Renal pelvis (tissue), 1 donor: ENCODE measurements at regions not wholly inside any gene's neighbourhood (a gene's known extent, or its start where the extent isn't known, plus 50 kb on each side); places are given as distances from the start of the nearest gene placed in this dataset.
"Not testable (repeated sequence)": the region's sequence is repeated elsewhere in the genome, so short reads cannot be mapped to it uniquely, and the experiment has no call there.

Experiments used
- DNase-seq: peaks from one replicate; pipeline ENCODE4 v3.0.0-alpha.2; 2013

DNA sequence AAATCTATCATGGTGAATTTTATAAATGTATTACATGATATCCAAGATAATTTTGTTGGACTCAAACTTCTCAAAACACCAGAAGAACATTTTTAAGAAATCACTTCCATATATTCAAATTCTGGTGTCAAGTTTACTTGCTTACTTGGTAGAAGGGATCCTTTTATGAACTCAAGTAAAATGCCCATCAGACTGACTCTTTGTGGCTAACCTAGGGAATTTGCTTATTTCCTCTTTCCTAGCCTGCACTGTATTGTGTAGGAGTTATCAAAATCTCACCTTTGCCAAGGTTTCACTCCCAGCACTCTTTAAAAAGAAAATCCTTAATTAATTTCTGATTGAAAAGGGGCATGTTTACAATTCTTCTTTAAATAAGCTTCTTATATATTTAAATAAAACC is 196.5 kb downstream of the DUSP6 start:
- DNase-seq = no peak

GRCh38 chr12:89154743-89155499 is 197.4 kb downstream of the DUSP6 start:
- no peak for DNase-seq

GRCh38 chr12:89153341-89153740 is 199.0 kb downstream of the DUSP6 start:
- no peak for DNase-seq

GRCh38 chr12:89151536-89151935 is 200.8 kb downstream of the DUSP6 start:
- no peak for DNase-seq

DNA sequence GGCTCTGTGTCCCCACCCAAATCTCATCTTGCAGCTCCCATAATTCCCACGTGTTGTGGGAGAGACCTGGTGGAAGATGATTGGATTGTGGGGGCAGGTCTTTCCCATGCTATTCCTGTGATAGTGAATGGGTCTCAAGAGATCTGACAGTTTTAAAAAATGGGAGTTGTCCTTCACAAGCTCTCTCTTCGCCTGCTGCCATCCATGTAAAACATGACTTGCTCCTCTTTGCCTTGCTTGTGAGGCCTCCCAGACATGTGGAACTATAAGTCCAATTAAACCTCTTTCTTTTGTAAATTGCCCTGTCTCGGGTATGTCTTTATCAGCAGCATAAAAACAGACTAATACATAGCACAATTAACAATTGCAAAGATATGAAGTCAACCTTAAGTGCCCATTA is 201.5 kb downstream of the DUSP6 start:
- DNase-seq = not testable (repeated sequence)

GRCh38 chr12:89140602-89141238 is 211.6 kb downstream of the DUSP6 start:
- no peak for DNase-seq

DNA sequence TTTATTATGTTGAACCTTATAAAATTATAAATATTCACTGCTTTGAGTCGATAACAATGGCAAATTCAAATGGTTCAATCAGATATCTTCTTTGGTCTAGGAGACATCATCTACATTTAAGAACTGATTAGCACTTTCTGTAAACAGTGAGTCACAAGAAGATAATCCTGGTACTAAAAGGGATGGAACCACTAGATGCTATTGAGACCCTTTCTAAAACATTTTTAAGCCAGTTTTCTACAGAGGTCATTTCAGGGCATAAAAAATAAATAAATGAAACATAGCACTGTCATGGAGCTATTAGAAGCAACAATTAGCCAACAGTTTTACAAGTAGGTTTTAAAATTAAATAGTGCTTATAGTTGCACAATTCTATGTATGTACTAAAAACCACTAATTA is 212.2 kb downstream of the DUSP6 start:
- no peak for DNase-seq

DNA sequence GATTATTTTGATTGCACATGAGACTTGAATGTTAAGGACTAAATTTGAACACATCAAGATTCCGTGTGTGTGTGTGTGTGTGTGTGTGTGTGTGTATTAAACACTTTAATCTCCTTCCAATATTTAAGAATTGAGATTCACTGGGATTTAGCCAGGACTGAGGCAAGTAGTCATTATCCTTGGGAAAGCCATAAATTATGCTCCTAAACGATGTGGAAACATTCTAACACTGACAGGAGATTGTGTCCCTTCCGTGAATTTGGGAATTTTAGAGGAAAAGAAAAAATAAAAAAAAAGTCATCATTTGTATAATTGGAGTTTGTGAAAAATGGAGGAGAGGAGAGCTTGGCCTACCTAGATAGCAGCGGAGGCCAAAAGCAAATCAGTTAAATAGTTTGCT is 212.9 kb downstream of the DUSP6 start:
- DNase-seq = no peak

DNA sequence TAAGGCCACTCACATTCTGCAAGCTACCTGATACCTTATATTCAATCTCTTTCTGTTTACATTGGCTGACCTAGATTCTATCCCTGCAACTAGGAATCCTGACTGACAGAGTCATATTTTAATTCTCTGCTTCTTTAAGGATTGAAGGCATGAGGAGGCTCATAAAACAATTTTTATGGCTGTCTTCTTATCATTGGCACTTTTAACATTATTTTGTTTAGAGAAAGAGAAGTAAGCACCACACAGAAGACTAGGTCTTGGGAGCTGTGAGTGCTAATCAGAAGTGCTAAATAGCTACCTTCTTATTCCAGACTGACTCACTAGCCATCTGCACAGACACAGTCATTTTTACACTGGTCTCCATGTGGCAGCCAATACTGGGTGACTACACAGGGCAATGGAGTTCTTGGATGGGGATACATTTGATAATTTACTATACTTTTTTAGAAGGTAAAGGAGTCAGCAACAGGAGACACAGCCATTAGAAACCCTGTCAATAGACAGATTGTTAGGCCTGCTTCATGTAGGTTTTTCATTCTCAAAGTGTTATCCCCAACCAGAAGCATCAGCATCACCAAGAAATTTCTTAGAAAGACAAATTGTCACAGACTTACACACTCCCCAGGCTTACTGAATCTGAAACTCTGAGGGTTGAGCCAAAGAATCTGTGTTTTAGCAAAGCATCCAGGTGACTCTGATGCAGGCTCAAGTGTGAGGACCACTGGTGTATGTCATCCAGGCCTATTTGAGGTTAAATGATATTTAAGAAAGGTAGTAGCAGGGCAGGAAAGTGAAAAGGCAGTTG is 214.1 kb downstream of the DUSP6 start:
- DNase-seq = no peak

DNA sequence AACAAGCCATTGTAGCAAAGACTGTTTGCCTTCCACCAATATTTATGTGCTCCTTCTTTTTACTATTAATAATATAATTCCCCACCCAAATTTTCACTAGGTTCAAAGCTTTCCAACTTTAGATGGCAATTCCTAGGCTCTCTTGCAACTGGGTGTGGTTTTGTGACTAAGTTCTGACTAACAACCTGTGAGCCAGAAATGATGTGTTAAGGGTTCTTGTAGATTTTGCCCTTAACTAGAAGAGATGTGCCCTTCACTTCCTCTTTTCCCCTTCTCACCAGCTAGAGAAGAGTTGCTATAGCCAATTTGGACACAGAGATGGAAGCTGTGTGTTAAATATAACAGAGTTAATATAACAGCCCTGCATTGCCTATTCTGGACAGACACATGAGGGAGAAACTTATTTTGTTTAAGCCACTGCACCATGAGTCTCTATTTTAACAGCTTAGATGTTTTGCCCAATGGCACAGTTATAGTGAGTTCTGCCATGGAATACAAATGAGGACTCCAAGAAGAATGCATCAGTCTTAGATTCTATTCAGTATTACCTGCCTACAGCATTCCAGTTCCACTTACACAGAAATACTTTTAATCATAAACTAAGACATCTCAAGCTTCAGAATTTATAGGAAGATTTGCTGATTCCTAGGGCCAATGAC is 216.2 kb downstream of the DUSP6 start:
- no peak for DNase-seq

DNA sequence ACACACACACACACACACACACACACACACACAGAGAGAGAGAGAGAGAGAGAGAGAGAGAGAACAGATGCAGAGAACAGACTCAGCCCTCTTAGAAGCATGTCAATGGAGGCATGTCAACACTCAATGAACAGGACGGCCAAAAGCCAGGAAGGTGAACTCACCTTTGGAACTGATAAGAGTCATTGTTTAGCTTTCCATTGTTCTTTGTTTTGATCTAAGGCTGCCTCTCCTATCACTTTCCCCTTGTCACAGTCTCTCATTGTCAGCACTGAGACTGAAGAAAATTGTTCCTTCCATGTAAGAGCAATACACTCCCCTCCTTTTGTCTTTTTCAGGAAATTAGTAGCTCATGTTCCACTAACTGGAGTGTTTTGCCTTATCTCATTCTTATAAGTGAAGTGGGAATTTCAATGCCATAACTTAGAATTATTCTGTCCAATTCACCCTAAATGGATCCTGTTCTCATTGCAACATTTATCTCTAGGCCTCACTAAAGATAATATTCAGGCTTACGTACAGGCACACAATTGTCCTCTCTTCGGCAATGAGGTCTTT is 218.0 kb downstream of the DUSP6 start:
- DNase-seq = no peak

DNA sequence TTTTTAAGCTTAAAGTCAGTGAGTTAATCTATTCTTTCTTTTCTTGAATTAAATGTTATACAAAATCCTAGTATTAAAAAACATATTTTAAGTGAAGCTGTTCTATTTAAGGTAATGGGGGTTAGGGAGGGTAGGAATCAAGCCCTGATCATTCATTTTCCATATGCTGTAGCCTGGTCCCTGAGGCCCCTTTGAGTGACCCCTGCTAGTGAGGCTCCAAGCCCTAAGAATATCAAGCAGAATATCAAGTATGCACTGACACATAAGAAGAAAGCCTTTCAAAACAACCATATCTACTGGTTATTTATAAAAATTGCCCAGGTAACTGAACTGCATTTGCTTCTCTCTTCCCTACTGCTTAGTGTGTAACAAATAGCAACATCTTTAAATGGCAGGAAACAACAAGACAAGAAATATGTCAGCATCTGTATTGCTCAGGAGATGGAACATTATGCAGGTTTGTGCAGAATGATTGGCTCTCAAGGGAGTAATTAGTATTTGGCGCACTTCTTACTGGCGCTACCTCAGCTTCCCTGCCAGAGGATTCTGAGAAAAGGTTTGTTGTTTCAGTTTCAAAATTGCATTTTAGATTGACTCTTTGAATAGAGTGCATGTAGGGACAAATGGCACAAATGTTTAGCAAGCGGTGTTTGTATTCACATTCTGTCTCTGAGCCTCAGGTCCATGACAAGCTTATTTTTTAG is 223.0 kb downstream of the DUSP6 start:
- no peak for DNase-seq

GRCh38 chr12:89126712-89127111 is 225.6 kb downstream of the DUSP6 start:
- DNase-seq = no peak

GRCh38 chr12:89122852-89123251 is 229.4 kb downstream of the DUSP6 start:
- DNase-seq = no peak

GRCh38 chr12:89117448-89118034 is 234.8 kb downstream of the DUSP6 start:
- DNase-seq = no peak

GRCh38 chr12:89111964-89112363 is 240.3 kb downstream of the DUSP6 start:
- no peak for DNase-seq

DNA sequence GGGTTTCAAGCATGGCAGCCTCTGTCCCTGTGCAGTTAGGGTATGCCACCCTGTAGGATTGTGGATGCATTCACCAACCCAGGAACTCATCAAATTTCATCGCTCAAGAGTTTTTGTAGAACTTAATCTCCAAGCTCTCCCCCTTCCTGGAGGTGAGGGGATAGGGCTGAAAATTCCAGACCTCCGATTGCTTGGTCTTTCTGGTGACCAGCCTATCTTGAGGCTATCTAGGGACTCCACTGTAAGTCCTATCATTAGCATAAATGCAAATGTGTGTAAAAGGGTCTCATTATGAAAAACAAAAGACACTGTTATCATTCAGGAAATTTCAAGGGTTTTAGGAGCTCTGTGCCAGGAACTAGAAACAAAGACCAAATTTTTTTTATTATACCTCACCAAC is 244.0 kb downstream of the DUSP6 start:
- no peak for DNase-seq

DNA sequence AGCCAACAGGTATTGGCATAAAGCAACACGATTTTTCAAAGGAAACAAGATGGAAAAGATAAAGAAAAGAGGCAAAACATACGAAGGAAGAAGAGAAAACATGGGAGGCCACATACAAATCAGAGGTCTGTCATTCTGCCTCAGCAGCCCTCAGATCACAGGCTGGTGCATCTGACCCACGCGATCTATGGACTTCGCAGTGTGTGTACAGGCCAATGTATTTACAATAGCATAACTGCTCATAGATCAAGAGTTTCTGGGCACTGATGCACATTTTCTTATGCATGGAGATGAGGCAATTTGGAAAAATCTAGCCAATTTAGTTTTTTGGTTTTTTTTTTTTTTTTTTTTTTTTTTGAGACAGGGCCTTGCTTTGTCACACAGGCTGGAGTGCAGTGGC is 245.4 kb downstream of the DUSP6 start:
- no peak for DNase-seq

DNA sequence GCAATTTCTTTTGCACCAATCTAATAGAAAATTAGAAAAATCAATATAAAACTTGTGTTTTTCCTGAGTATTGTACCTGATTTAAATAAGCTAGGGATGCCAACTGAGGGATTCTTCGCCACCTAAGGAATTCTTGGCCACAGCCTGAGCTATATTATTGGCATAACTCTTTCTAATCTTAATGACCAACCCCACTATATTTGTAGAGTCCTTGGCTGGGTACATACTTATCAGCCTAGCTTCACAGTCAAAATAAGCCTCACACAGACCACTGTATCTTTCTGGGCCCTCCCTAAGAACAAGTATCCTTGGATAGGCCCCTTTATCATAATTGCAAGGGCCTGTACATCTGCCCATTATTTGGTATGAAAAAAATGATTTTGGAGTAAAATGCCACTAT is 247.1 kb downstream of the DUSP6 start:
- DNase-seq = no peak

GRCh38 chr12:89103831-89104230 is 248.5 kb downstream of the DUSP6 start:
- no peak for DNase-seq

- no peak for DNase-seq
Measured at GRCh38 chr12:89101440-89101839, 250.9 kb downstream of the DUSP6 start.
